GM03348 (cell line): ENCODE measurements at regions not wholly inside any gene's neighbourhood (a gene's known extent, or its start where the extent isn't known, plus 50 kb on each side); places are given as distances from the start of the nearest gene placed in this dataset.
"Not testable (repeated sequence)": the region's sequence is repeated elsewhere in the genome, so short reads cannot be mapped to it uniquely, and the experiment has no call there.

ENCODE experiments used
- DNase-seq: peaks from one replicate; pipeline ENCODE4 v3.0.0; 2012; ENCODE audit warnings: low spot score

- DNase-seq = peak; percentile 25
Measured at GRCh38 chr7:112937651-112938415, 147.6 kb upstream of the TMEM168 start.

DNA sequence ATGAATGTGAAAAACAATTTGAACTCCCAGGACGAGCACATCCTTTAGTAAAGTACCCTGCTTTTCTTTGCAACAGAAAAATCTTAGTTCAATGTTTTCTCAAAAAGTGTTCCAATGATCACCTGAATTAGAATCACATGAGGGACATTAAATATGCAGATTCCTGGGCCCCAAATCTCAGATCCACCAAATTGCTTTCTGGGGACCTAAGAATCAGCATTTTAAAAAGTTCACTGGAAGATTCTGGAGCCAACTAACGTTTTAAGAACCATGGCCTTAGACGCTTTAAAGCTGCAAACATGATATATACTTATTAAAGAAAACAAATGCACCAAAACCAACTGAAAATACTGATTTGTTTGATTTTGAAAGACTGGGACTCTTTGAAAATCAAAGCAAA lies 143.4 kb upstream of the TMEM168 start:
- DNase-seq = no peak

GRCh38 chr7:112930787-112931186 lies 140.6 kb upstream of the TMEM168 start:
- DNase-seq = peak; percentile 68

GRCh38 chr7:112929421-112929820 lies 139.2 kb upstream of the TMEM168 start:
- DNase-seq = no peak

- no peak for DNase-seq
Measured at GRCh38 chr7:112926018-112926417, 135.8 kb upstream of the TMEM168 start.

GRCh38 chr7:112922546-112922945 lies 132.4 kb upstream of the TMEM168 start:
- not testable (repeated sequence) for DNase-seq

GRCh38 chr7:112916431-112916830 lies 126.2 kb upstream of the TMEM168 start:
- DNase-seq = not testable (repeated sequence)

DNA sequence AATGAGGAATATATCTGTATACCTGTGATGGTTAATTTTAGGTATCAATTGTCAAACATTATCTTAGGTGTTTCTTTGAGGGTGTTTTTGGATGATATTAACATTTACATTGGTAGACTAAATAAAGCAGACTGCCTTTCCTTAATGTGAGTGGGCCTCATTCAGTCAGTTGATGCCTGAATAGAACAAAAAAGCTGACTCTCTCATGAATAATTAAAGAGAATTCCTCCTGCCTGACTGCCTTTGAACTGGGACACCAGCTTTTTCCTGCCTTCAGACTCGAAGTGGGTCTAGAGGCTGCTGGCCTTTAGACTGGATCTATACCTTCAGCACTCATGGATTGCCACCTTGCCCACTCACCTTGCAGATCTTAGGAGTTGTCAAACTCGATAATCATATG lies 117.9 kb upstream of the TMEM168 start:
- no peak for DNase-seq

DNA sequence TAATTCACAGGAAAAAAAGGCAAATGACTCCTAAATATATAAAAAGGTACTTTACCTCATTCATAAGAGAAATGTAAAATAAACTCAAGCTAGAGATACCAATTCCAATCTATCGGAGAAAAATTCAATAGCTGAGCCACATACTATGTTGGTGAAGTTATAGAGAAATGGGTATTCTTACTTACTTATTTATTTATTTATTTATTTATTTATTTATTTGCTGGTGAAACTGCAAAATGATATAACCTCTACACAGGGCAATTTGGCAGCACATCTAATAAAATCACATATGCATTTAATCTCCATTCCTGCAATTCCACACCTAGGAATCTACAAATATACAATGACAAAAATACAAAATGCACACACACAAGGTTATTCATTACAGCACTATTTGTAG lies 117.5 kb upstream of the TMEM168 start:
- DNase-seq = no peak

GRCh38 chr7:112905950-112906349 lies 115.8 kb upstream of the TMEM168 start:
- DNase-seq = no peak

DNA sequence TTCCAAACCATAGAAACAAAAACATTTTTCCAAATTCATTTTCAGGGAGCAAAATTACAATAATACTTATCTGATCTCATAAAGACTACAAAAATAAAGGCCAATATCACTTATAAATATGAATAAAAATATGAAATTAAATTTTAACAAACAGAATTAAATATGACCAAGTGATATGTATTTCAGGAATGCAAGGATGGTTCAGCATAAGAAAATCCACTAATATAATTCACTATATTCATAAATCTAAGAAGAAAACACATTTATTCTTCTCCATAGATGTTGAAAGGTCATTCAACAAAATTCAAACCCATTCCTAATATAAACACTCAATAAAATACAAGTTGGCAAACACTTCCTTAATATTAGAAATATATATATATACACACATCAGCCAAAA lies 115.2 kb upstream of the TMEM168 start:
- no peak for DNase-seq

GRCh38 chr7:112898432-112899290 lies 108.5 kb upstream of the TMEM168 start:
- DNase-seq = peak; percentile 49

GRCh38 chr7:112897839-112898431 lies 107.7 kb upstream of the TMEM168 start:
- no peak for DNase-seq

GRCh38 chr7:112896026-112896601 lies 105.9 kb upstream of the TMEM168 start:
- no peak for DNase-seq

DNA sequence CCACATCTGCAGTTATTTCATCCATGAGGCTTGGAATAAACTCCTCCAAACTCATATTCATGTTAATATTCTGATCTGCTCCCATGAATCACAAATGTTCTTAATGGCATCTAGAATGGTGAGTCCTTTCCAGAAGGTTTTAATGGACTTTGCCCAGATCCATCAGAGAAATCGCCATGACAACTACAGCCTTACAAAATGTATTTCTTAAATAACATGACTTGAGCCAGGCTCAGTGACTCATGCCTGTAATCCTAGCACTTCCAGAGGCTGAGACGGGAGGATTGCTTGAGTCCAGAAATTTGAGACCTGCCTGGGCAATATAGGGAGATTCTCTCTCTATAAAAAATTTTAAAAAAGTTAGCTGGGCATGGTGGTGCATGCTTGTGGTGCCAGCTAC lies 102.1 kb upstream of the TMEM168 start:
- DNase-seq = no peak

- DNase-seq = no peak
Measured at GRCh38 chr7:112891698-112892097, 101.5 kb upstream of the TMEM168 start.

- no peak for DNase-seq
Measured at GRCh38 chr7:112889834-112890438, 99.7 kb upstream of the TMEM168 start.

- no peak for DNase-seq
Measured at GRCh38 chr7:112889268-112889667, 99.1 kb upstream of the TMEM168 start.

GRCh38 chr7:112888781-112889180 lies 98.6 kb upstream of the TMEM168 start:
- no peak for DNase-seq

GRCh38 chr7:112887976-112888375 lies 97.8 kb upstream of the TMEM168 start:
- DNase-seq = no peak

GRCh38 chr7:112887337-112887736 lies 97.1 kb upstream of the TMEM168 start:
- DNase-seq = no peak

DNA sequence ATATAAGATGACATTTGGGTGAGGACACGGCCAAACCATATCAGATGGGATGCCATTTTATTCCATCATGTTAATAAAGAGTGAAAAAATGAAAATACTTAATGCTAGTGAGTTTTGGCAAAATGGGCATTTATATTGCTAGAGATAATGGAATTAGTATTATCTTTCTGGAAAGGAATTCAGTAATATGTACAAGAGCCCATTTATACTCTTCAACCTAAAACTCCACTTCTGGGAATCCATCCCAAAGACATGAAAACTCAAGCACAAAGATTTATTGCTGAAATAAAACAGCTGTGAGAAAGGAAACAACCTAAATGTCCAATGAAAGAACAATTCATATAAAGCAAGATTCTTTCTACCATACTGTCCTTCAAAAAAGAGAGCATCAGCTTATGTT lies 96.0 kb upstream of the TMEM168 start:
- no peak for DNase-seq
